ENCODE measurements at regions not wholly inside any gene's neighbourhood (a gene's known extent, or its start where the extent isn't known, plus 50 kb on each side); places are given as distances from the start of the nearest gene placed in this dataset.
"Not testable (repeated sequence)": the region's sequence is repeated elsewhere in the genome, so short reads cannot be mapped to it uniquely, and the experiment has no call there.

DNA sequence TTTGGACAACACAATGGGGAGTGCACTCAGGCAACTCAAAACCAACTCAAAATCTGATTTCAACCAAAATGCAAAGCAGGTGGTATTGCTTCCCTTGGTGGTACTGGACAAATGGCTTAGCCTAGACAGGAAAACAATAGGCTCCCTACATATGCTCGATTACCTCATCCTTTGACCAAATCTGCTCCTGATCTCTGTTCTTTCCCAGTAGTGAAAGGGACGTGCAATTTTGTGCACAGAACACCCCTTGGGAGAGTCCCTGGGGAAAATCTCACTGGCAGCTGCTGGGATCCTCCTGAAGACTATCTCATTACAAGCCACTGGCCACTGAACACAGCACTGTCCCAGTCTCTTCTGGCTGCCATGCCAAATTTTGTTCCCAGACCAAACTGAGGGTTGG is 149.2 kb upstream of the VSTM2A start:
- no peak for FAIRE-seq
- TF ChIP-seq SPI1 (IDR thresholded peaks at IDR 0.05; ENCODE audit: low read depth, low read length) (no peak), POU2F2 (IDR thresholded peaks at IDR 0.05; ENCODE audit: low read depth, low read length) (no peak)
- DNase-seq (ENCODE audit: insufficient read length, low spot score), result no peak

DNA sequence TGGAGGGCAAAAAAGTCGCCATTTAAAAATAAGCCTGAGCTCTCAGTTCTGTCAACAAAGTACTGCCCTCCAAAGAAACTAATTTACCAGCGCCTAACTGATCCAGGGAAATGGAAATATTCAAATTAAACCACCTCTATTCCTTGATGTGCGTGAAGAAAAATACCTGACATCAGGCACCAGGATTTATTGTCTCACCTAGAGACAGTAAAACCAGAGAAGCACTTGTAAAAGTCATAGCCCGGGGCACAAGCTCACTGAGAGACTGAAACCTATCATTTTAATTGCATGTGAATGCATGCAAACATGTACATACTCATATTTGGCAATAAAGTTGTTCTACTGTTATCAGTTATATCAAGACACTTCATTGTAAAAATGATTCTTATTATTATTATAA is 147.3 kb upstream of the VSTM2A start:
- FAIRE-seq (no peak), DNase-seq (ENCODE audit: insufficient read length, low spot score) (no peak)
- TF ChIP-seq POLR2A (IDR thresholded peaks at IDR 0.05; ENCODE audit: low read depth, low read length) (no peak), TAF1 (IDR thresholded peaks at IDR 0.05; ENCODE audit: low read depth, low read length) (no peak), POLR2AphosphoS5 (IDR thresholded peaks at IDR 0.05; ENCODE audit: low read depth, low read length) (no peak), POU2F2 (IDR thresholded peaks at IDR 0.05; ENCODE audit: low read depth, low read length) (no peak), PAX5 (IDR thresholded peaks at IDR 0.05; ENCODE audit: insufficient read depth, low read length, severe bottlenecking) (no peak), SPI1 (IDR thresholded peaks at IDR 0.05; ENCODE audit: low read depth, low read length) (no peak)

DNA sequence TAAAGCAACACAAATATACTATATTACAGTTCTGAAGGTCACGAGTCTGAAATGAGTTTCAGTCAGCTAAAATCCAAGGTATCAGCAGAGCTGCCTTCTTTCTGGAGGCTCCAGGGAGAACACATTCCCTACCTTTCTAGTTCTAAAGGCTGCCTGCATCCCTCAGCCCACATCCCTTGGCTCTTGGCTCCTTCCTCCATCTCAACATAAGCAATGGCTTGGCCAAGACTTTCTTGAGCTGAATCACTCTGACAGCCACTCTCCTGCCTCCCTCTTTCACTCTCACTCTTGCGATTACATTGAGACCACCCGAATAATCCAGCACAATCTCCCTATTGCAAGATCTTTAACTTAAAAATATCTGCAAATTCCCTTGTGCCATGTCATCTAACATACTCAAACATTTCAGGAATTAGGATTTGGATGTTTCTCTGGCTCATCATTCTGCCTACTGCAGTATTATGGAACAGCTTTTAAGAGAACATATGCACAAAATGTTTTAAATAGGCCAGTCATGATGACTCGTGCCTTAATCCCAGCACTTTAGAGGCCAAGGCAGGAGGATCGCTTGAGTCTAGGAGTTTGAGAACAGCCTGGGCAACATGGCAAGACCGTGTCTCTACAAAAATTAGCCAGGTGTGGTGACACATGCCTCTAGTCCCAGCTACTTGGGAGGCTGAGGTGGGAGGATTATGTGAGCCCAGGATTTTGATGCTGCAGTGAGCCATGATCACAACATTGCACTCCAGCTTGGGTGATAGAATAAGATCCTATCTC is 144.2 kb upstream of the VSTM2A start:
- FAIRE-seq (no peak), DNase-seq (ENCODE audit: insufficient read length, low spot score) (no peak)
- no peak for TF ChIP-seq PAX5 (IDR thresholded peaks at IDR 0.05; ENCODE audit: insufficient read depth, low read length, severe bottlenecking)
- no peak for TF ChIP-seq POLR2A (IDR thresholded peaks at IDR 0.05; ENCODE audit: low read depth, low read length)
- no peak for TF ChIP-seq TAF1 (IDR thresholded peaks at IDR 0.05; ENCODE audit: low read depth, low read length)
- TF ChIP-seq SPI1 (IDR thresholded peaks at IDR 0.05; ENCODE audit: low read depth, low read length), result no peak
- TF ChIP-seq POU2F2 (IDR thresholded peaks at IDR 0.05; ENCODE audit: low read depth, low read length), result no peak
- TF ChIP-seq POLR2AphosphoS5 (IDR thresholded peaks at IDR 0.05; ENCODE audit: low read depth, low read length), result no peak

DNA sequence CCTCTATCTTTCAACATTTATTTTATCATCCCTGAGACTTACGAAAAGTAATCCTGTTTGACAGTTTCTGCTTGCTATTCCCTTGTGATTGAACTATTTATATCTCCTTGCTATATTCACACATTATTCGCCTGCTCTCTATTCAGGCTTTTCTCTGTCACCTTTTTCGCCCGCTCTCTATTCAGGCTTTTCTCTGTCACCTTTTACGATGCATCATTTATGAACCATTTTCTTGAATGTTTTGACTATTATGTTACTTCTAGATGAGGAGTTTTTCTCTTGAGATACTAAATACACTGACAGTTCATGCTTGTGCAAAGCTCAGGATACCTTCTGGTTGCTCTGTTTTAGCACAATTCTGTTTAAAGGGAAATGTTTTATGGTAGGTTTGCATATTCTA is 143.3 kb upstream of the VSTM2A start:
- FAIRE-seq (no peak), DNase-seq (ENCODE audit: insufficient read length, low spot score) (no peak)
- TF ChIP-seq POU2F2 (IDR thresholded peaks at IDR 0.05; ENCODE audit: low read depth, low read length) (no peak), PAX5 (IDR thresholded peaks at IDR 0.05; ENCODE audit: insufficient read depth, low read length, severe bottlenecking) (no peak), POLR2A (IDR thresholded peaks at IDR 0.05; ENCODE audit: low read depth, low read length) (no peak), TAF1 (IDR thresholded peaks at IDR 0.05; ENCODE audit: low read depth, low read length) (no peak), SPI1 (IDR thresholded peaks at IDR 0.05; ENCODE audit: low read depth, low read length) (no peak), POLR2AphosphoS5 (IDR thresholded peaks at IDR 0.05; ENCODE audit: low read depth, low read length) (no peak)

DNA sequence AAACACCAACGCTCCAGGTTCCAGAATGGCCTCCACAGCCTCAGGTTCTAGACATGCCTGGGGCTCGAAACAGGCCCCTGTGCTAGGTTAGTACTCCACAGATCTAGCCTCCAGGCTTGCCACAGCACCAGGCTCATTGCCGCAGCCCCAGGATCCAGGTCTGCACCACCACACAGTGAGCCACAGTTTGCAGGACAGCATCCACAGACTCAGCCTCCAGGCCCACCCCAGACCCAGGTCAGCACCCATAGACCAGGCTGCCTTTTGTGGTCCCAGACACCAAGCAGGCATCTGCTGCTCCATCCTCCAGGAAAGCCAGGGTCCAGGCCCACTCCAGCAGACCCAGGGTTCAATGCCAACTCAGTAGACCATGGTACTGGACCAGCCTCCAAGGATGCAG is 132.3 kb upstream of the VSTM2A start:
- TF ChIP-seq POLR2AphosphoS5 (IDR thresholded peaks at IDR 0.05; ENCODE audit: low read depth, low read length) (no peak), TAF1 (IDR thresholded peaks at IDR 0.05; ENCODE audit: low read depth, low read length) (no peak), PAX5 (IDR thresholded peaks at IDR 0.05; ENCODE audit: insufficient read depth, low read length, severe bottlenecking) (no peak)
- DNase-seq (ENCODE audit: insufficient read length, low spot score) (no peak), FAIRE-seq (no peak)

DNA sequence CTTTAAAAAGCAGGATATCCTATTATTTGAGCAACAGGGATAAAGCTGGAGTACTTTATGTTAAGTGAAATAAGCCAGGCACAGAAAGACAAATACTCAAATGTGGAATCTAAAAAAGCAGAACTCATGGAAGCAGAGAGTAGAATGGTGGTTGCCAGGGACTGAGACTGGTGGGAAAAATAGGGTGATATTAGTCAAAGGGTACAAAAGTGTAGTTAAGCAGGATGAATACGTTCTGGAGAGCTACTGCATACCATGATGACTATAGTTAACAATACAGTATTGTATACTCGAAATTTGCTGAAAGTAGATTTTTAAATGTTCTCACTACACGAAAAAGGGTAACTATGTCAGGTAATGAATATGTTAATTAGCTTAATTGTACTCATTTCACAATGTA is 125.5 kb upstream of the VSTM2A start:
- no peak for FAIRE-seq
- TF ChIP-seq SPI1 (IDR thresholded peaks at IDR 0.05; ENCODE audit: low read depth, low read length) (no peak), POU2F2 (IDR thresholded peaks at IDR 0.05; ENCODE audit: low read depth, low read length) (no peak), POLR2A (IDR thresholded peaks at IDR 0.05; ENCODE audit: low read depth, low read length) (no peak), POLR2AphosphoS5 (IDR thresholded peaks at IDR 0.05; ENCODE audit: low read depth, low read length) (no peak), PAX5 (IDR thresholded peaks at IDR 0.05; ENCODE audit: insufficient read depth, low read length, severe bottlenecking) (no peak)
- no peak for DNase-seq (ENCODE audit: insufficient read length, low spot score)

DNA sequence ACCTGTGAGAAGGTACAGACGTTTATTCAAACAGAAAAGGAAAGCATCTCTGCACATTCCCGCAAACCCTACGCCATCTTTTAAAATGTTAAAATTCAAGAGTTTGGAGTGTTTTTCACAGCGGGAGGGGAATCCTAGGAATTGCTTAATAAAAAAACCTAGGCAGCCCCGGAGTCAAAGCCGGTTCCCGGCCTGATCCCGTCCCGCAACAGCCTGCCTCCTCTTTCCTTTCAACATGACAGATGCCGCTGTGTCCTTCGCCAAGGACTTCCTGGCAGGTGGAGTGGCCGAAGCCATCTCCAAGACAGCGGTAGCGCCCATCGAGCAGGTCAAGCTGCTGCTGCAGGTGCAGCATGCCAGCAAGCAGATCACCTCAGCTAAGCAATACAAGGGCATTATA is 123.0 kb upstream of the VSTM2A start:
- TF ChIP-seq POLR2AphosphoS5 (IDR thresholded peaks at IDR 0.05; ENCODE audit: low read depth, low read length) (no peak), TAF1 (IDR thresholded peaks at IDR 0.05; ENCODE audit: low read depth, low read length) (no peak), POU2F2 (IDR thresholded peaks at IDR 0.05; ENCODE audit: low read depth, low read length) (no peak), POLR2A (IDR thresholded peaks at IDR 0.05; ENCODE audit: low read depth, low read length) (no peak), PAX5 (IDR thresholded peaks at IDR 0.05; ENCODE audit: insufficient read depth, low read length, severe bottlenecking) (no peak), SPI1 (IDR thresholded peaks at IDR 0.05; ENCODE audit: low read depth, low read length) (no peak)
- FAIRE-seq (no peak), DNase-seq (ENCODE audit: insufficient read length, low spot score) (no peak)

DNA sequence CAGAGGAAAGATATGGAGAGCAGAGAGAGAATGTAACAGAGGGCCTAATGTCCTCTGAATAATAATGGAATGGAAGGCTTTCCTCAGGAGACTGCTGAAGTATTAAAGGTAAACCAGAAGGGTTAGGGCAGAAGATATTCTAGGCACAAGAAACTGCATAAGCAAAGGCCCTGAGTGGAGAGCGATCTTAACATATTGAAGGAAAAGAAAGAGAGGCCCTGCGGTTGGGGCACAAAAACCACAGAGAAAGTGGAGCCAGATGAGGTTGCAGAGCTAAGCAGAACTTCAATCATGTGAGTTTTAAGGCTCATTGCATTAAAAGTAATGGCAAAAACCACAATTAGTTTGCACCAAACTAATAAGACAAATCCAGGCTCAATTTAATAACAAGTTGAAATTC is 115.8 kb upstream of the VSTM2A start:
- FAIRE-seq, result no peak
- no peak for DNase-seq (ENCODE audit: insufficient read length, low spot score)
- no peak for TF ChIP-seq TAF1 (IDR thresholded peaks at IDR 0.05; ENCODE audit: low read depth, low read length)
- no peak for TF ChIP-seq POLR2A (IDR thresholded peaks at IDR 0.05; ENCODE audit: low read depth, low read length)
- no peak for TF ChIP-seq SPI1 (IDR thresholded peaks at IDR 0.05; ENCODE audit: low read depth, low read length)
- no peak for TF ChIP-seq POLR2AphosphoS5 (IDR thresholded peaks at IDR 0.05; ENCODE audit: low read depth, low read length)
- no peak for TF ChIP-seq PAX5 (IDR thresholded peaks at IDR 0.05; ENCODE audit: insufficient read depth, low read length, severe bottlenecking)
- no peak for TF ChIP-seq POU2F2 (IDR thresholded peaks at IDR 0.05; ENCODE audit: low read depth, low read length)

DNA sequence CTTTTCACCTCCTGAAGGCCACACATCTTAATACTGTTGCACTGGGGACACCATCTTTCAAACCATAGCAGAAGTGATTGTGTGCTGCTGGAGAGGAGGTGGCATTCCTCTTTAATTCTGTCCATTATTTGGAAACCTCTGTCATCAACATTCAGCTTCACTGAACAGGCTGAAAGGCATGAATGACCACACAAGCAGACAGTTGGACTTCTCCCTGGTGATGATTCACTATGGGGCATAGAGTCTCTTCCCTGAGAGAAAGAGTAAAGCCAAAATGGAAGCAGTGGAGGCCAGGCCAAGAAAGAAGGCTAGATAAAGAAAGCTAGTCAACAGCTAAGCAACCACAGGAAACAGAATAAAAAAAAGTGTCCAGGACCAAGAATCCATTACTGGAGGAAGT is 113.1 kb upstream of the VSTM2A start:
- TF ChIP-seq POLR2AphosphoS5 (IDR thresholded peaks at IDR 0.05; ENCODE audit: low read depth, low read length), result no peak
- no peak for TF ChIP-seq POLR2A (IDR thresholded peaks at IDR 0.05; ENCODE audit: low read depth, low read length)
- TF ChIP-seq SPI1 (IDR thresholded peaks at IDR 0.05; ENCODE audit: low read depth, low read length), result no peak
- no peak for TF ChIP-seq POU2F2 (IDR thresholded peaks at IDR 0.05; ENCODE audit: low read depth, low read length)
- TF ChIP-seq PAX5 (IDR thresholded peaks at IDR 0.05; ENCODE audit: insufficient read depth, low read length, severe bottlenecking), result no peak
- TF ChIP-seq TAF1 (IDR thresholded peaks at IDR 0.05; ENCODE audit: low read depth, low read length), result no peak
- no peak for FAIRE-seq
- no peak for DNase-seq (ENCODE audit: insufficient read length, low spot score)

DNA sequence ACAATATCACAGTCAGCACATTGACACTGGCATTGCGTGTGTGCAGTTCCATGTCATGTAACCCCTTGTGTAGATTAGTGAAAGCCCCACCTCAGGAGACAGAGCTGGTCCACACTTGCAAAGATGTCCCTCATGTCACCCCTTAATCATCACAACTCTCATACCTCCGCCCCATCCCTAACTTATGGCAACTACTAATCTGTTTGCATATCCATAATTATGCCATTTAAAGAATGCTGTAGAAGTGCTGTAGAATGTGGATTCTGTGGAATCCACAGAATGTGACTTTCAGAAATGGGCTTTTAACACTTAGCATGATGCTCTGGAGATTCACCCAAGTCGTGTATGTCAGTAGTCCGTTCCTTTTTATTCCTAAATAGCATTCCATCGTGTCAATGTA is 102.8 kb upstream of the VSTM2A start:
- TF ChIP-seq POLR2AphosphoS5 (IDR thresholded peaks at IDR 0.05; ENCODE audit: low read depth, low read length), result no peak
- no peak for TF ChIP-seq POLR2A (IDR thresholded peaks at IDR 0.05; ENCODE audit: low read depth, low read length)
- TF ChIP-seq POU2F2 (IDR thresholded peaks at IDR 0.05; ENCODE audit: low read depth, low read length), result no peak
- DNase-seq (ENCODE audit: insufficient read length, low spot score) (no peak), FAIRE-seq (no peak)

DNA sequence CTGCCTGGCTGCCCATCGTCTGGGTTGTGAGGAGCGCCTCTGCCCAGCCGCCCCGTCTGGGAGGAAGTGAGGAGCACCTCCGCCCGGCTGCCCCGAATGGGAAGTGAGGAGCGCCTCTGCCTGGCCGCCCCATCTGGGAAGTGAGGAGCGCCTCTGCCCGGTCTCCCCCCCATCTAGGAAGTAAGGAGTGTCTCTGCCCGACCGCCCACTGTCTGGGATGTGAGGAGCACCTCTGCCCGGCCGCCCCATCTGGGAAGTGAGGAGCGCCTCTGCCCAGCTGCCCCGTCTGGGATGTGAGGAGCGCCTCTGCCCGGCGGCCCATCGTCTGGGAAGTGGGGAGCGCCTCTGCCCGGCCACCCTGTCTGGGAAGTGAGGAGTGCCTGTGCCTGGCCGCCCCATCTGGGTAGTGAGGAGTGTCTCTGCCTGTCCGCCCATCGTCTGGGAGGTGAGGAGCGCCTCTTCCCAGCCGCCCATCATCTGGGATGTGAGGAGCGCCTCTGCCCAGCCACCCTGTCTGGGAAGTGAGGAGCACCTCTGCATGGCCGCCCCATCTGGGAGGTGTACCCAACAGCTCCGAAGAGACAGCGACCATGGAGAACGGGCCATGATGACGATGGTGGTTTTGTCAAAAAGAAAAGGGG is 98.0 kb upstream of the VSTM2A start:
- not testable (repeated sequence) for DNase-seq (ENCODE audit: insufficient read length, low spot score); FAIRE-seq

DNA sequence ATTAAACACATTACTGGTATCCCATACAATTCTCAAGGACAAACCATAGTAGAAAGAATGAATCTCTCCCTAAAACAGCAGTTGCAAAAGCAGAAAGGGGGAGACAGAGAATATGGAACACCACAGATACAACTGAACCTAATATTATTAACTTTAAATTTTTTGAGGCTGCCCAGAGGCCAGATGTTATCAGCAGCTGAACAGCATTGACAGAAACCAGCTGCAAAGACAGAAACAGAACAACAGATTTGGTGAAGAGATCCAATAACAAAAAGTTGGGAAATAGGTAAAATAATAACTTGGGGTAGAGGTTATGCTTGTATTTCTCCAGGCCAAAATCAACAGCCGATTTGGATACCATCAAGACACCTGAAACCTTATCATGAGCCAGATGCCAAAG is 89.0 kb upstream of the VSTM2A start:
- FAIRE-seq; DNase-seq (ENCODE audit: insufficient read length, low spot score): not testable (repeated sequence)

DNA sequence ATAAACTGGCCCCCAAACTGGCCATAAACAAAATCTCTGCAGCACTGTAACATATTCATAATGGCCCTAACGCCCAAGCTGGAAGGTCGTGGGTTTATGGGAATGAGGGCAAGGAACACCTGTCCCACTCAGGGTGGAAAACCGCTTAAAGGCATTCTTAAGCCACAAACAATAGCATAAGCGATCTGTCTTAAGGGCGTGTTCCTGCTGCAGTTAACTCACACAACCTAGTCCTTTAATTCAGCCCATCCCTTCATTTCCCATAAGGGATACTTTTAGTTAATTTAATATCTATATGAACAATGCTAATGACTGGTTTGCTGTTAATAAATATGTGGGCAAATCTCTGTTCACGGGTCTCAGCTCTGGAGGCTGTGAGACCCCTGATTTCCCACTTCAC is 87.5 kb upstream of the VSTM2A start:
- not testable (repeated sequence) for FAIRE-seq; DNase-seq (ENCODE audit: insufficient read length, low spot score)
